ENCODE measurements at regions not wholly inside any gene's neighbourhood (a gene's known extent, or its start where the extent isn't known, plus 50 kb on each side); places are given as distances from the start of the nearest gene placed in this dataset.
"Not testable (repeated sequence)": the region's sequence is repeated elsewhere in the genome, so short reads cannot be mapped to it uniquely, and the experiment has no call there.

DNA sequence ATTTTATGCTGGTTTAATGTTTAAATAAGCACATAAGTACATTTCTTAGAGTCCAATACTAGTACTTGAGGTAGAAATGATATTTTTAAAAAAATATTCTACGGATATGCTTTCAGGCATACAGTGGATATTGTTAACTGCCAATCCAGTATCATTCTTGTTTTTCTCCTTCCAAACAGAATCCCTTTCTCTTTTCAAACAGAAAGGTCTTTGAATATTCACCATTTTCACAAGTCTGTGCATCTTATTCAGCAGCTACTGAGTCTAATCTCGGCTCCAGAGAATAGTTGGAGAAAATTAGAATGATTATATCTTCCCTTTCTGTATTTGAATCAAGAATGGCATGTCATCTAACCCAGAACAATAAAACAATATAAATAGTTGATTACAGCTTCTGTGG, 174.5 kb downstream of the GOLGA6L6 start:
- DNase-seq: no peak

- not testable (repeated sequence) for DNase-seq
Measured at GRCh38 chr15:20363591-20363990, 178.0 kb downstream of the GOLGA6L6 start.

DNA sequence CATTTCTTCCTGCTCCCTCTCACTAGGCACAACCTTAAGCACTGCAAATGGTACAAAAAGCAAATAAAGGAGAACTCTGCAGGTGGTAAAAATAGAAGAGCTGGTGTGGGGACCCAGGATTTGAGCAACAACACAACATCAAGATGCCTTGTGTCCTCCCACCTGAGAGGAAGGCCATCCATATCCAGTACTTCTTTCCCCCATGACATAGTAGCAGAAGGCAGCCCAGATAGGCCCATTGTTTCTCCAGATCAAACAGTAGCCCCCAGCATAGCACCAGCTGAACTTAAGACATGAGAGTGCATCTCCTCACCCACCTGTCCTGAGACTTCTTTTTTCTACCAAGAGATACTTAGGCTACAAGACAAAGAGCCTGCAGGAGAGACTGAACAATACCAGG, 180.5 kb downstream of the GOLGA6L6 start:
- DNase-seq: no peak

- DNase-seq: no peak
Measured at GRCh38 chr15:20358779-20359414, 182.7 kb downstream of the GOLGA6L6 start.

GRCh38 chr15:20358066-20358778, 183.4 kb downstream of the GOLGA6L6 start:
- no peak for DNase-seq

DNA sequence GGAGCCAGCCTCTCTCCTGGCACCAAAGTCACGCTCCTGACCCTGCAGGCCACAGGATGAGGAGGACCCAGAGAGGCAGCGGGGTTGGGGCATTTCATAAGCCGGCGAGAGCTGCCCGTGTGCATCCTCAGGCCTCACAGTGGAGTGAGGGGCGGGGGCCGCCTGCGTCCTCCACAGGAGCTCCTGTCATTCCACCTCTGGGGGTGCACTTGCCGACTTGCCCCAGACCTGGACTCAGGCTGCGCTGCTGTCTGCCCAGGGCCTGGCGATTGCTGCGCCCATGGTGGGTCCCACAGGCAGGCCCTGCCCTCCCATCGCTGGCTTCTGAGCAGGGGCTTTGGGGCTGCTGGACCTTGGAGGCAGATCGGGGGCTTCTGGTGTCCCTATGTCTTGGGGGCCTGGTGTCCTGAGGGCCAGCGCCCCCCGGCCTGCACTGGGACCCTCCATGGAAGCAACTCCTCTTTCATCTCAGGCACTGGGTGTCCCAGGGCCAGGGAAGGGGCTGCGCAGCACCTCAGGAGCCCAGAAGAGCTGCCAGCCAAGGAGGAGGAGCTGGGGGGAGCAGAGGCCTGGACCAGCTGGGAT, 184.0 kb downstream of the GOLGA6L6 start:
- DNase-seq: no peak

- DNase-seq: no peak
Measured at GRCh38 chr15:20356911-20357480, 184.6 kb downstream of the GOLGA6L6 start.

DNA sequence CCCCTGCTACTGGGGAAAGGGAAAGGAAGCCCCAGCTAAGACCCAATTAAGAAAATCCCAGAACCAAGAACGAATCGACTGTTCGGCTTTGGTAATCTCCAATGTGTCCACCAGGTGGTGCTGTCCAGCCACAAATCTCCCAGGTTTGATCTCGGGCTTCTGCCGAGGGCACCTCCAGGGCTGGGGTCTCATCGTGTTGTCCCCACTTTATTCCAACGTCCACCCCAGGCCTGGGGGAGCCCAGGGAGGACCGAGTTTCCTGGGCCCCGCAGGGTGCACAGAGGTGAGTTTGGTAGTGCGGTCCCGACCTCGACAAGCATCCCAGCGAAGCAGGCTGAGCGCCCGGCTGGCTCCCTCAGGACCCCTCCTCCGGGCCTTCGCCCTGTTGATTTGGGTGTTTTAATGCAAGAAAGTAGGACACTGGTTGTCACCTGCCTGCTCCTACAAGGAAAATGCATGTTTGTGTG, 185.1 kb downstream of the GOLGA6L6 start:
- no peak for DNase-seq

DNA sequence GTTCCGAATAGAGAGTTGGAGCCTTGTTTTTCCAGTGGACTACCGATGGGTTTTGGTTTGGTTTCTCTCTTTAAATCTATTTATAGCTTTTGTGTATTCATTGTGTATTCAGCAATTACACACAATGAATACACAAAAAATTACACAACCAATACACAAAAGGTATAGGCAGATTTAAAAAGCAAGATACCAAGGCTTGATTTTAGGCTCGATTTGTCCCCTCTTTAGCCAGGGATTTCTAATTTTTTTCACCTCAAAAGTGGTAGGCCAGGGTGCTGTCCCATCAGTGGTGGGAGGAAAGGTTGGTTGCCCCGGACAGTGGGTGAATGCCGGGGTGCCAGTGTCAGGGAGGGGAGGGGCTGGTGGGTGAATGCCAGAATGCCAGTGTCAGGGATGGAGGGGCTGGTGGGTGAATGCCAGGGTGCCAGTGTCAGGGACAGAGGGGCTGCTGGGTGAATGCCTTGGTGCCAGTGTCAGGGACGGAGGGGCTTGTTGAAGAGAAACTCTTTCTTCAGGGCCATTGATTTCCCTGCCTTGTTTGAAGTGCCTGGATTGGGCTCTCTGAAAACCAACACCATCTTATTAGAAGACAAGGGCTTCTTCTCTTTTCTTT, 186.2 kb downstream of the GOLGA6L6 start:
- DNase-seq: no peak

GRCh38 chr15:20354884-20355223, 186.7 kb downstream of the GOLGA6L6 start:
- DNase-seq: not testable (repeated sequence)

- DNase-seq: no peak
Measured at GRCh38 chr15:20353966-20354883, 187.4 kb downstream of the GOLGA6L6 start.

DNA sequence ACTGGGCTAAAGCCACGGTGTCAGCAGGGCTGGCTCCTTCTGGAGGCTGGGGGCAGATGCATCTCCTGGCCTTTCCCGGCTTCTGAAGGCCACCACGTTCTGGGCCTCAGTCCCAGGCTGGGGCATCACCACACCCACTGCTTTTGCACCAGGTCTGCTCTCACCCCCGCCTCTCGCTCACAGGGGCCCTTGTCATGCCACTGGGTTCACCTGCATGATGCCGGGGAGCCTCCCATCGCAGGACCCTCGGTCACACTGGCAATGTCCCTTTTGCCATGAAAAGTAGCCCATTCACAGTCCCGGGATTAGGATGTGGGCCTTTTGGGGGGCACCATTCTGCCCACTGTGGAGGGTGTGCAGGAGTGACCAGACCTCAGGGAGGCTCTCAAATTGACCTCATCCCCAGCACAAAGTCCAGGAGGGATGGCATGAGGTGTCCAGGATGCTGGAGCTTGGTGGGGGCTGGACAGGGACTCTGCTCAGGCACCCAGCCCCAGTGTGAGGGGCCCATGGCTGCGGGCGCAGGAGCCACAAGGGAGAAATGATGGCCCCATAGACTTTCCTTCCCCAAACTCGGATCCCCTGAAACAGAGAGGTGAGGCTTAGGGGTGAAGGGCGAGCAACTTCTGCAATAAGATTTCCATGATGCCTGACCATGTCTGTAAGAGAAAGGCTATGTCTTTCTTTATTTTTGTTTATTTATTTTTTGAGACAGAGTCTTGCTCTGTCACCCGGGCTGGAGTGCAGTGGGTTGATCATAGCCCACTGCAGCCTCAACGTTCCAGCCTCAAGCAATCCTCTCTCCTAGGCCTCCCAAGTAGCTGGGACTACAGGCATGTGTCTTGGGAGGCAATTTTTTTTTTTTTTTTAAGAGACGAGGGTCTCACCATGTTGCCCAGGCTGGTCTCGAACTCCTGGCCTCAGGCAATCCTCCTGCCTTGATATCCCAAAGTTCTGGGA, 189.1 kb downstream of the GOLGA6L6 start:
- DNase-seq: no peak

DNA sequence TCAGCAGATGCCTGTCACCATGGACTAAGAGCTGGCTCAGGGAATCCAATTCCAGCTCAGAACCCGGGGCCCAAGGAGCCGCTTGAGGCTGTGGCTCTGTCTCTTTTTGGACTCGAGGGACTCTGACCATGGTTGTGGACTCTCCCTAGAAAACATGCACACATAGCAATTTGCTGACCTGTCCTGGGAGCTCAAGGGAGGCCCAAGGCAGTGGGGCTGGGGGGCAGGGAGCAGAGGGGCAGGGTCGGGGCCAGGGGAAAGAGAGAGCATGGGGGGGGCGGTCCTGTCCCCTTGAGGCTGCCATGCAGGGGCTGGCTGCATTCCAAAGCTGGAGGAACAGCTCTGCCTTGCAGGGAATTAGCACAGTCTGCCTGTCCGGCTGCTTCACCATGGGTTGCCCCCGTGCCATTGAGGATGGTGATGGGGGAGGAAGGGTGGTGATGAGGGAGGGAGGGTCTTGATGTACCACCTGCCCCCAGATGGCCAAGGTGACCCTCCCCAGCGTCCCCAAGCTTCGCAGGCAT, 190.1 kb downstream of the GOLGA6L6 start:
- no peak for DNase-seq

DNA sequence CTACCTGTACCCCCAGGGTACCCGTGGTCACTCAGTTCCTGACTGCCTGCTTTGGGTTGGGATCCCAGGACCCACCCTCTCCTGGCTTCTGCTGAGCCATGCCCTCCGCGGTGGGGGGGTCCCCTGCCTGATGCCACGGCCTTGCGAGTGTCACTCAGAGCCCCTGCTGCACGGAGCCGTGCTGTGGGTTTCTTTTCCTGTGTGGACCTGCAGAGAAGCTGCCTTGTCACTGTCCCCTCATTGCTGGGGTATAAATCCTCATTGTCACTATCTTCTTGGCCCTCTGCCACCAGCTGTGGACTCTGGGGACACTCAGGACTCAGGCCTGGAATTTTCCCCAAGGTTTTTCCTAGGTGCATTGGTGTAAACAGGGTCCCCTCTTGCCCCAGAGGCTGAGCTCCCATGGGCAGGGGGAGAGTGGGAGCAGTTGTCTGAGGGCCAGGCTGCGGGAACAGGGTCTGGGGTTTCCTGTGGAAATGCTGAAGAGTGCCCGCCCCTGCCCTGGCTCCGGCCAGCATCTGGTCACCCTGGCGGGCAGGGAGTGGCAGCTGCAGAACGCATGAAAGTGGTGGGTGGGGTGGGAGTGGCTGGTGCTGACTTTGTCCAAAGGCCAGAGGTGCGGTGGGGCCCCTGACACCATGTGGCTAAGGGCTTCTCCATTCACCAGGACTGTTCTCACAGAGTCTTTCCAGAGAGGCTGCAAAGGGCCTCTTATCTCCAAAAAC, 191.7 kb downstream of the GOLGA6L6 start:
- DNase-seq: no peak

- DNase-seq: no peak
Measured at GRCh38 chr15:20348900-20349773, 192.5 kb downstream of the GOLGA6L6 start.

DNA sequence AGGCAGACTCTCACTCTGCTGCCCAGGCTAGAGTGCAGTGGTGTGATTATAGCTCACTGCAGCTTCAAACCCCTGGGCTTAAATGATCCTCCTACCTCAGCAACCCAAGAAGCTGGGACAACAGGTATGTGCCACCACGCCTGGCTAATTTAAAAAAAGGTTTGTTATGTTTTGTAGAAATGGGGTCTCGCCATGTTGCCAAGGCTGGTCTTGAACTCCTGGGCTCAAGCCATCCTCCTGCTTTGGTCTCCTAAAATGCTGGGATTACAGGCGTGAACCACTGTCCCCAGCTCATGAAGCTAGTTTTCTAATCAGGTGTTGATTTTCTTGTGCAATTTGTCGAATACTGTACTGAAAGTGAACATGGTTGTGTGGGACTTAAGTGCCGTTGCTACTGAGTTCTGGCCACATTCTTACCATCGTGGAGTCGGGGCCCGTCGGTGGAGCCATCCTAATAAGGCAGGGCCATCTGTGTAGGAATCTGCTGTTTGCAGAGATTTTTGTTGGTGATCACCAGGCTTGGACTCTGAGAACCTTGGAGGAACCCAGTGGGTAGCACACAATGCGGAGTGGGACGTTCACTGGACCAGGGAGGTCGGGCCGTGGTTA, 193.2 kb downstream of the GOLGA6L6 start:
- DNase-seq: no peak

- no peak for DNase-seq
Measured at GRCh38 chr15:20346082-20346805, 195.4 kb downstream of the GOLGA6L6 start.

GRCh38 chr15:20345401-20345958, 196.1 kb downstream of the GOLGA6L6 start:
- DNase-seq: no peak

Data from eye (tissue), 1 donor.